ENCODE measurements at regions not wholly inside any gene's neighbourhood (a gene's known extent, or its start where the extent isn't known, plus 50 kb on each side); places are given as distances from the start of the nearest gene placed in this dataset.

GRCh38 chr17:5948811-5949210 is 121.4 kb upstream of the WSCD1 start:
- no peak for TF ChIP-seq EZH2 (IDR thresholded peaks at IDR 0.05)
- TF ChIP-seq CTCF (IDR thresholded peaks at IDR 0.05): no peak
- no peak for TF ChIP-seq EZH2phosphoT487 (IDR thresholded peaks at IDR 0.05)
